PC-3 (cell line): ENCODE measurements at regions not wholly inside any gene's neighbourhood (a gene's known extent, or its start where the extent isn't known, plus 50 kb on each side); places are given as distances from the start of the nearest gene placed in this dataset.

Experiments
- ATAC-seq: fragments of 200-7000 bp; cut with Tn5 transposase; 2 replicates; pipeline ENCODE4 v1.9.1; 2020; ENCODE audit warnings: mild to moderate bottlenecking, moderate library complexity
- BruUV-seq: library from RNA; stranded (reverse); fragments of 400-500 nt; replicated peaks from 2 replicates; lab custom pipeline; 2021; lab: Mats Ljungman, UMichigan
- CTCF ChIA-PET: fragments of 300-600 bp; sonication (Branson Sonifier 250); formaldehyde crosslinking; loops from one replicate; lab custom pipeline; 2022; ENCODE audit warnings: antibody characterized with exemption; lab: Charles Lee
- POLR2A ChIA-PET: fragments of 300-600 bp; sonication (Branson Sonifier 250); formaldehyde crosslinking; loops from one replicate; lab custom pipeline; 2022; ENCODE audit warnings: antibody characterized with exemption; ENCODE audit not compliant: unreplicated experiment; lab: Charles Lee
- DNase-seq: peaks from one replicate; pipeline ENCODE4 v3.0.0-alpha.2; 2015
- H2AFZ ChIP-seq: fragments of 300-600 bp; sonication (generic); 2 replicates; pipeline ENCODE4 v1.6.0; 2016; ENCODE audit warnings: antibody characterized with exemption, low read length
- H3F3A ChIP-seq: fragments of 300-600 bp; sonication (generic); one replicate; pipeline ENCODE4 v1.6.0; 2017; ENCODE audit warnings: antibody characterized with exemption, low read length, control low read depth, mild to moderate bottlenecking; ENCODE audit not compliant: unreplicated experiment
- H3K27ac ChIP-seq: fragments of 300-600 bp; sonication (generic); 2 replicates; pipeline ENCODE4 v1.5.1; 2016; ENCODE audit warnings: mild to moderate bottlenecking, low read length
- H3K27me3 ChIP-seq: fragments of 300-600 bp; sonication (generic); 2 replicates; pipeline ENCODE4 v1.6.1; 2016; ENCODE audit warnings: low read length, mixed read lengths
- H3K36me3 ChIP-seq: fragments of 300-600 bp; sonication (generic); 2 replicates; pipeline ENCODE4 v1.6.1; 2016; ENCODE audit warnings: low read depth, mixed run types, low read length, mixed read lengths
- H3K4me1 ChIP-seq: fragments of 300-600 bp; sonication (generic); 2 replicates; pipeline ENCODE4 v1.5.1; 2016; ENCODE audit warnings: low read length; ENCODE audit not compliant: insufficient read depth
- H3K4me2 ChIP-seq: fragments of 300-600 bp; sonication (generic); 2 replicates; pipeline ENCODE4 v1.6.0; 2016; ENCODE audit warnings: low read length
- H3K4me3 ChIP-seq: fragments of 300-600 bp; sonication (generic); 2 replicates; pipeline ENCODE4 v1.5.1; 2016; ENCODE audit warnings: mild to moderate bottlenecking, low read length, mixed read lengths
- H3K79me2 ChIP-seq: fragments of 300-600 bp; sonication (generic); 2 replicates; pipeline ENCODE4 v1.6.1; 2017; ENCODE audit warnings: low read length, mixed read lengths
- H3K9ac ChIP-seq: fragments of 300-600 bp; sonication (generic); 2 replicates; pipeline ENCODE4 v1.6.0; 2016; ENCODE audit warnings: mild to moderate bottlenecking, low read length
- H3K9me2 ChIP-seq: fragments of 300-600 bp; sonication (generic); replicated peaks from 2 replicates; pipeline ENCODE4 v1.6.1; 2016; ENCODE audit warnings: mixed run types, low read length, mixed read lengths
- H3K9me3 ChIP-seq: fragments of 300-600 bp; sonication (generic); 2 replicates; pipeline ENCODE4 v1.6.1; 2016; ENCODE audit warnings: low read length, mixed read lengths
- H4K20me1 ChIP-seq: fragments of 300-600 bp; sonication (generic); 2 replicates; pipeline ENCODE4 v1.6.1; 2016; ENCODE audit warnings: low read length, mixed read lengths
- CTCF ChIP-seq: fragments of 300-600 bp; sonication (generic); conservative IDR thresholded peaks from 2 replicates; pipeline ENCODE4 v1.5.1; 2017; ENCODE audit warnings: antibody characterized with exemption, low read depth, mild to moderate bottlenecking, low read length
- EZH2 ChIP-seq: fragments of 300-600 bp; sonication (generic); IDR thresholded peaks from one replicate; pipeline ENCODE4 v1.6.1; 2017; ENCODE audit warnings: antibody characterized with exemption, mild to moderate bottlenecking, low read length; ENCODE audit not compliant: unreplicated experiment
- EZH2phosphoT487 ChIP-seq: fragments of 300-600 bp; sonication (generic); IDR thresholded peaks from 2 replicates; pipeline ENCODE4 v1.6.1; 2018; ENCODE audit warnings: mild to moderate bottlenecking, antibody characterized with exemption, low read length, borderline replicate concordance
- intact Hi-C: fragments of 100-400 bp; cut with micrococcal nuclease; formaldehyde crosslinking; loops from 2 replicates; pipeline ENCODE4 v1.9.0; 2023

- POLR2A ChIA-PET, result no interaction called here
- H3K36me3 ChIP-seq, result no peaks in the 10 kb centered on the region
- no peaks in the 10 kb centered on the region for H3K9me3 ChIP-seq
- no peaks in the 10 kb centered on the region for H3K4me1 ChIP-seq
- H3K4me2 ChIP-seq, result no peak overlapping the region
- H3K9me2 ChIP-seq, result no peaks in the 10 kb centered on the region
- H3K27ac ChIP-seq, result no peak overlapping the region
- H4K20me1 ChIP-seq, result no peaks in the 10 kb centered on the region
- H3K4me3 ChIP-seq, result no peak overlapping the region
- ATAC-seq (no peak), DNase-seq (no peak)
- no peak for TF ChIP-seq EZH2
- TF ChIP-seq CTCF, result no peak
- no peaks in the 10 kb centered on the region for H3K27me3 ChIP-seq
- no peak overlapping the region for H2AFZ ChIP-seq
- H3K79me2 ChIP-seq, result no peaks in the 10 kb centered on the region
- CTCF ChIA-PET, result no interaction called here
- BruUV-seq, result no TSS peak
- H3F3A ChIP-seq, result no peaks in the 10 kb centered on the region
- H3K9ac ChIP-seq, result no peak overlapping the region
- intact Hi-C loops, result no loop called here
Measured at GRCh38 chr4:42720533-42720932, 63.6 kb upstream of the ATP8A1 start.

GRCh38 chr4:42719257-42719656 is 62.4 kb upstream of the ATP8A1 start:
- TF ChIP-seq EZH2 (no peak), CTCF (no peak)
- H3K79me2 ChIP-seq, result no peaks in the 10 kb centered on the region
- H3K4me1 ChIP-seq, result no peaks in the 10 kb centered on the region
- no peak overlapping the region for H3K27ac ChIP-seq
- BruUV-seq, result no TSS peak
- H2AFZ ChIP-seq, result no peak overlapping the region
- no peak overlapping the region for H3K9ac ChIP-seq
- no peak overlapping the region for H3K4me3 ChIP-seq
- H3K9me3 ChIP-seq, result no peaks in the 10 kb centered on the region
- no peaks in the 10 kb centered on the region for H3F3A ChIP-seq
- H3K27me3 ChIP-seq, result no peaks in the 10 kb centered on the region
- H4K20me1 ChIP-seq, result no peaks in the 10 kb centered on the region
- intact Hi-C loops, result no loop called here
- CTCF ChIA-PET, result no interaction called here
- no peak overlapping the region for H3K4me2 ChIP-seq
- H3K9me2 ChIP-seq, result no peaks in the 10 kb centered on the region
- POLR2A ChIA-PET, result no interaction called here
- DNase-seq (no peak), ATAC-seq (no peak)
- H3K36me3 ChIP-seq, result no peaks in the 10 kb centered on the region

- Histone ChIP-seq H3K36me3 (no peaks in the 10 kb centered on the region), H3K9me3 (no peaks in the 10 kb centered on the region), H3F3A (no peaks in the 10 kb centered on the region), H4K20me1 (no peaks in the 10 kb centered on the region), H3K4me1 (no peaks in the 10 kb centered on the region), H3K27ac (no peak overlapping the region), H3K9ac (no peak overlapping the region), H3K79me2 (no peaks in the 10 kb centered on the region), H3K4me2 (no peak overlapping the region), H2AFZ (no peak overlapping the region), H3K4me3 (no peak overlapping the region), H3K27me3 (no peaks in the 10 kb centered on the region), H3K9me2 (no peaks in the 10 kb centered on the region)
- ChIA-PET POLR2A (no interaction called here), CTCF (no interaction called here)
- intact Hi-C loops, result no loop called here
- DNase-seq, result no peak
- TF ChIP-seq EZH2, result no peak
- TF ChIP-seq EZH2phosphoT487, result no peak
- no peak for TF ChIP-seq CTCF
- no peak for ATAC-seq
- BruUV-seq, result no TSS peak
Measured at GRCh38 chr4:42718336-42718735, 61.4 kb upstream of the ATP8A1 start.
